ENCODE measurements at regions not wholly inside any gene's neighbourhood (a gene's known extent, or its start where the extent isn't known, plus 50 kb on each side); places are given as distances from the start of the nearest gene placed in this dataset.

GRCh38 chr4:22048323-22048722, 99.8 kb upstream of the KCNIP4 start:
- TF ChIP-seq CTCF (IDR thresholded peaks at IDR 0.05; ENCODE audit: control insufficient read depth, insufficient read depth, low read depth, low read length, missing control alignments): no peak
- no peak for DNase-seq (ENCODE audit: low read depth)
- no peak overlapping the region for H3K4me3 ChIP-seq (ENCODE audit: control insufficient read depth, low read depth, low read length)

- TF ChIP-seq CTCF (IDR thresholded peaks at IDR 0.05; ENCODE audit: control insufficient read depth, insufficient read depth, low read depth, low read length, missing control alignments): no peak
- DNase-seq (ENCODE audit: low read depth): no peak
- no peak overlapping the region for H3K4me3 ChIP-seq (ENCODE audit: control insufficient read depth, low read depth, low read length)
Observed at GRCh38 chr4:22047793-22048192, 99.2 kb upstream of the KCNIP4 start.

GRCh38 chr4:22045051-22045630, 96.6 kb upstream of the KCNIP4 start:
- no peak overlapping the region for H3K4me3 ChIP-seq (ENCODE audit: control insufficient read depth, low read depth, low read length)
- no peak for TF ChIP-seq CTCF (IDR thresholded peaks at IDR 0.05; ENCODE audit: control insufficient read depth, insufficient read depth, low read depth, low read length, missing control alignments)
- DNase-seq (ENCODE audit: low read depth): no peak

GRCh38 chr4:22031423-22031822, 82.9 kb upstream of the KCNIP4 start:
- no peak overlapping the region for H3K4me3 ChIP-seq (ENCODE audit: control insufficient read depth, low read depth, low read length)
- TF ChIP-seq CTCF (IDR thresholded peaks at IDR 0.05; ENCODE audit: control insufficient read depth, insufficient read depth, low read depth, low read length, missing control alignments): no peak

GRCh38 chr4:22030881-22031280, 82.3 kb upstream of the KCNIP4 start:
- no peak for DNase-seq (ENCODE audit: low read depth)
- TF ChIP-seq CTCF (IDR thresholded peaks at IDR 0.05; ENCODE audit: control insufficient read depth, insufficient read depth, low read depth, low read length, missing control alignments): no peak
- no peak overlapping the region for H3K4me3 ChIP-seq (ENCODE audit: control insufficient read depth, low read depth, low read length)

More at GRCh38 chr4:22031423-22031822, 82.9 kb upstream of the KCNIP4 start:
- DNase-seq (ENCODE audit: low read depth): no peak

- no peak overlapping the region for H3K4me3 ChIP-seq (ENCODE audit: control insufficient read depth, low read depth, low read length)
- no peak for TF ChIP-seq CTCF (IDR thresholded peaks at IDR 0.05; ENCODE audit: control insufficient read depth, insufficient read depth, low read depth, low read length, missing control alignments)
- DNase-seq (ENCODE audit: low read depth): no peak
Observed at GRCh38 chr4:22030307-22030706, 81.7 kb upstream of the KCNIP4 start.

- H3K4me3 ChIP-seq (ENCODE audit: control insufficient read depth, low read depth, low read length): no peak overlapping the region
- no peak for TF ChIP-seq CTCF (IDR thresholded peaks at IDR 0.05; ENCODE audit: control insufficient read depth, insufficient read depth, low read depth, low read length, missing control alignments)
- DNase-seq (ENCODE audit: low read depth): no peak
Observed at GRCh38 chr4:22029803-22030202, 81.2 kb upstream of the KCNIP4 start.
